SHP77 (cell line): ENCODE measurements at regions not wholly inside any gene's neighbourhood (a gene's known extent, or its start where the extent isn't known, plus 50 kb on each side); places are given as distances from the start of the nearest gene placed in this dataset.

ENCODE experiments used
- DNase-seq, 2 experiments: peaks; one replicate each; lab custom pipeline; 2025; lab: John Stamatoyannopoulos, UW

DNA sequence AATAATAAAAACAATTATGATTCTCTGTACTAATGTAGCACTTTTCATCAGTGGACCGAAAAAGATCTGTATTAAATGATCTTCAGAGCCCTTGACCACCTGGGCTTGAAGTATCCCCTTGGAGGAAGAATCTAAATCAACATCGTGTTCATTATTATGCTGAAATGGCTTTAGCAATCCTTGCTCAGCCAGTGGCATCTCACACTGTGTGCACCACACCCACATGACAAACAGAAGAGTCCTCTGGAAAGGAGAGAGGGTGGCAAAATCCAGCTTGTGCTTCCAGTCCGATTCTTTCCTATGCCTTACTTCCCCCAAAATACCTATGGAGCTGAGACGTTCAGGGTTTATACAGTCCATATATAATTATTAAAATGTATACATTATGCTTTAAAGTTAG is 318.5 kb upstream of the RUNX1 start:
- DNase-seq: peak in 1 of 2 experiments; percentile 8

DNA sequence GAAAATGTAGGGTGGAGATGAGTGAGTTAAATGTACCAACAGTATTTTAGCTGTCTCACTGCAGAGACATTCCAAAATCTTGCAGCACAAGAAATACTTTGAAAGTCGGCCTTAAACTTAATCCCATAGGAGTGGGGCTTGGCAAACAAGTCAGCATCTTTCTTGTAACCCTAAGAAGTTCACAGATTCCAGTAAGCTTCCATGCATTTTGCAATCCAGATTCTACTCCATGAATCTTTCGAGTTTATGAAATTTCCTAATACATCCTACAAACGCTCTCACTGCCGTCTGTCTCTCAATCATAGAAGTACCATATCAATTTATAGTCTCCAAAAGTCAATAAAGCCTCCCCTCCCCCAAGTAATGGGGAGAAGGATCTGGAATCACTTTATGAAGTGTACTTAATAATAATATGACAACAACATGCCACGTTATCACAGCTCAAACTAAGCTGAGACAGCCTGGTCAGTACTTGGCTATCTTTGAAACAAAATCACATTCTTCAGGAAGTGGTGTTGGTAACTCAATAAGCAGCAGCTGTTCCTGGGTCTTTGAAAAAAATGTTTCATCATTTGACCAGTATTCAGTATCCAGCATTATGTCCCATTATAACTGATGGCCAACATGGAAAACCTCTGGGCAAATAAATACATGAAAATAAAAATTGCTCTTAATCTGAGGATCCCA is 317.4 kb upstream of the RUNX1 start:
- no peak for DNase-seq

DNA sequence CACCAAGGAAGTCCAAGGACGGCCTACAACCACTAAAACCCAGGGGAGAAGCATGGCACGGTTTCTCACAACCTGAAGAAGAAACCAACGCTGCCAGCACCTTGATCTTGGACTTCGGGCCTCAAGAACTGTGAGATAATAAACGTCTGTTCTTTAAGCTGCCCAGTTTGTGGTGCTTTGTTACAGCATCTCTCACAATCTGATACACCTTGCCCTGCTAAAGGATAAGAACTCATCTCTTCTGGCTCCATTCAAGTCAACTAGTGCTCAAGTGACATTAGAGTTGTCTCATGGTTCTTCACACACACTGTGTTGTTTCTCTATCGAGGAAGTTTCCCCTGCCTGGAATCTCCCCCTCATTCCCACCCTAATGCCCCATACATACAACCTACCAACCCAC is 314.4 kb upstream of the RUNX1 start:
- no peak for DNase-seq

DNA sequence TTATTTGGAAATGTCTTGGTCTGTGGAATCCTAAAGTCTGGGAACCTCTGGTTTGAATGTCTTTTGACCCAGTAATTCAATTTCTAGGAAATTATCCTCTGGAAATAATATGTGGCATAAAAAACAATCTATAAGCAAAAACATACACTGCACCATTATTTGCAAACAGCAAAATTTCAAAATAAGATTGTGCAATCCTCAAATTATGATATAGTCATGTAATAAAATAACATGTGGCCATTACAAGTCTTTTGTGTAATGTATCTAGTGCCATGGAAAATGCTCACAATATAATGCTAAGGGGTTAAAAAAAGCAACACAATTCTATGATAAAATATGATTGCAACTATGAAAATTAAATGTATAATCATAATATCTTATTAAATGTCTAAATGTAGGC is 312.9 kb upstream of the RUNX1 start:
- no peak for DNase-seq

DNA sequence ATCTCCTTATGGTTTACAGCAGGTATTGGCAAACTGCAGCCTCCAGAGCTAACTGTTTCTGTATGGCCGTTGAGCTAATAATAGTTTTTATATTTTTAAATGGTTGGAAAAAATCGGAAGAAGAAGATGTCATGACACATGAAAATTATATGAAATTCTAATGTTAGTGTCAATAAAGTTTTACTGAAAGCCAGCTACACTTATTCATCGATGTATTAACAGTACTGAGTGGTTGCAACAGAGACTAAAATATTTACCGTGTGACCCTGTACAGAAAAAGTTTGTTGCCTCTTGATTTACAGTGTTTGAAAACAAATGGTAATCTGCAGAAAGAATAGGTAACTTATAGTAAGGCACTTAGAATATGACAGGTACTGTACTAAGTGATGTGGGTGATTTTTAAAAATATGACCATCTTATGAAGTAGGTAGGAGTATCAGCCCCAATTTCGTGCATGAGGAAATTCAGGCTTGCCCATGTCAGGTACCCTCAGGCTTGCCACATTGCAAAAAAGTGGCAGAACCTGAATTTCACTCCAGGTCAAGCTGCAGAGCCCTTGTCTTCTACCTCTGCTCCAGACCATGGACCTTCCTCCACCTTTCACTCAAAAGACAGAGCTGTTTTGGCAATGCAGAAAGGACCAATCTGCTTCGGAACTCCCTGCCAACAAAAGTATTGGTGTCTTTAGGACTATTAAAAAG is 311.9 kb upstream of the RUNX1 start:
- no peak for DNase-seq

DNA sequence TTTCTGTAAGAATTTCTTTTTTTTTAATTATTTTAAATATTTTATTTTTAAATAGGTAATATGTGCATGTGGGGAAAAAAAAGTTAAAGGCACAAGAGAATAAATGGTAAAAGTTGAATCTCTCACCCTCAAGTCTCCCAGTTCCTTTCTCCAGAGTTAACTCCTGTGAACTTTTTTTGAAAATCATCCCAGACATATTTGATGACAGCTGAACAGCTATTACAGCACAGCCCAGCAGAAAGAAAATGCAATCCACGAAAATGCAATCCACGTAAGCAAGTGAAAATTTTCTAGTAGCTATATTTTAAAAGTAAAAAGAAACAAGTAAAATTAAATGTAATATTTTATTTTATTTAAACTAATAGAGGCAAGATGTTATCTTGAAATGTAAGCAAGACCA is 310.0 kb upstream of the RUNX1 start:
- no peak for DNase-seq

DNA sequence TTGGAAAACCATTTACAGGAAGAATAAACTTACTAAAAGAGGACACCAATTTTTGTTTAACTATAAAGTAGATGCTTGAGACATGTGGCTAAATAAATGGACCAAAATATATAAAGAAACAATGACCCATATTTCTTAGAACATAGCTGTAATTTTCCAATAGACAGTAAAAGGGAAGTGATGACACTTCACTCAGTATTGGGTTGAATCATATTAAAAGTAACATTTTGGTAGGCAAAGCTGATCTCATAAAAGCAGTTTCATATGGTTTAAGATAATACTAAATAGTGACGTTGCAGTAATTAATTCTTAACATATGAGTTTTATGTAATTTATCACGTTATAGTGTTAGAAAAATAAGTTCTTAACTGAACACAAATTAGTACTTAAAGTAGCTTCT is 308.9 kb upstream of the RUNX1 start:
- no peak for DNase-seq

DNA sequence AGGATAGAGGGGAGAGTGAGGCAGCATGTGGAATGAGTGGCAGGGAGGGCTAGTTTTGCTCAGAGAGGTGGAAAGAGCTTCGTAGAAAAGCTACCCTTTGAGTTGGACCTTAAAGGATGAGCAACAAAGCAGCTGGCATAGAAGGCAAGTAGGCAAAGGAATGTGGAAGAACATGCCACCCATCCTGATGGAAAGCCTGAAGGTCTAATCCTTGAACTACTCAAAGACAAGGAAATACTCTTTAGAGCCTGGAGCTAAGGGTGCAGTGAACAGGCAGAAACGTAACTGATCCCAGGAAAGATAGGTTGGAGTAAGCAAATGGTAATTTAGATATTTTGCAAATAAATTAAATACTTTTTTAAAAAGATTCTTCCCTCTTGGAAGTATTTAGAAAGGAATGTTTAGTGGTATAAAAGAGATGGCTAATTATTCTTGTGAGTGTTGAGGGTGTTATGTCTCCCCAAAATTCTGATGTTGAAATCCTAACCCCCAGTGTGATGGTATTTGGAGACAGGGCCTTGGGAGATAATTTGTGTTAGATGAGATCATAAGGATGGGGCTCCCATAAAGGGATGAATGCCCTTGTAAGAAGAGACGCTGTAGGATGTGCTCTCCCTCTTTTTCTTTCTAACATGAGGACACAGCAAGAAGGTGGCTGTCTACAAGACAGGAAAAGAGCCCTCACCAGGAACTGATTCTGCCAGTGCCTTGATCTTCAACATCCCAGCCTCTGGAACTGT is 308.1 kb upstream of the RUNX1 start:
- no peak for DNase-seq

DNA sequence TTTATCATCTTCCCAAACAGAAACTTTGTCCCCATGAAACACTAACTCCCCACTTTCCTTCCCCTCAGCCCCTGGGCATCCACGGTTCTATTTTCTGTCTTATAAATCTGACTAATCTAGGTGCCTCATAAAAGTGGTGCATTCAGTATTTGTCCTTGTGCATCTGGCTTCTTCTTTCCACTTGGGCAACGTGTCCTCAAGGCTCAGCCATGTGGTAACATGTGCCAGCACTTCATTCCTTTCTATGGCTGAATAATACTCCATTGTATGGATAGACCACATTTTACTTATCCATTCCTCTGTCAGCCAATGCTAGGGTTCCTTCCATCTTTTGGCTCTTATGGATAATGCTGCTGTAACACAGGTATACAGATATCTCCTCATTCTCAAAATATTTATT is 305.0 kb upstream of the RUNX1 start:
- DNase-seq: no peak

DNA sequence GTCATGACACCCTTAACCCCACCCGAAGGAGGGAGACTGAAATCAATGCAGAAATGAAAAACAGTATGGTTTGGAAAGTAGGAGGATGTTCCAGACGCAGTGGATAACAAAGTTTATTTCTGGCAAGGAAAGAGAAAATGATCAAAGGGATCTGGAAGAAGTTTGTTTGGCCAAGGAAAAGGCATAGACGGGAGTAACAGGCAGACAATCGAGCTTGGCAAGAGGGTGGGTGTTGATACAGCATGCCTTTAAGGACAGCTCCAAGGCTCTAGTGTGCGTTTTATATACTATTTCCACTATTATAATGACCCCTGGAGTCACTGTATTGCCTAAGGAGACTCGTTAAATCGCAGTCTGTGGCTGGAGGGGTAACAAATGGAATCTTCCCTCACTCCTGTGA is 303.7 kb upstream of the RUNX1 start:
- DNase-seq: no peak

DNA sequence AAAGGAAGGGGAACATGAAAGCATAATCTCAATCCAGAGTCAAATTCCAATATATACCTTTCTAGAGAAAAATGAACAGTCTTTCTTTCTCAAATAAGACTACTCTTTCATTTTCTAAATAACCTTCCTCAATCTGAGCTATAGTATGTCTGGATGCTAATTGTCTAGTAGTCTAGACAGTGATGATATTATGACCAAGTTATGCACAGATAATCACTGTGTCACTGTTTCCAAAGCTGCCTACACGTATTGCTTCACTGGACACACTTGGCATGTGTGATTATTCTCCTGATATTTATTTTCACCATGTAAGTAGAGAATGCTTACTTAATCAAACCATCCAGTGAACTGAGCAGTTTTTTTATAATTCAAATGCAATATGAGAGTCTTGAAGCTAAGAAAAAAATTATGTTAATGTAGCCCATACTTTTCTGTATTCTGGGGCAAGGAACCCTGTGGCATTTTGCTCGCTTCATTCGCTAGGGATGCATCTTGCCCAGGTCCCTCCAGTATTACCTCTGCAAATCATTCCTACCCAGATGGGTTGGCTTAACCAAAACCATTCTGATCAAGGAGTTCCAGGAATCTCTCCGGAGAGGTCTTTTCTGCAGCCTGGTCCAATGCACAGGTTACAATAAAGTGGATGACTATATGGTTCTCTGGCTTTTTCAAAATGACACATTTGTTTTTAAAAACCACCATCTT is 303.1 kb upstream of the RUNX1 start:
- no peak for DNase-seq

DNA sequence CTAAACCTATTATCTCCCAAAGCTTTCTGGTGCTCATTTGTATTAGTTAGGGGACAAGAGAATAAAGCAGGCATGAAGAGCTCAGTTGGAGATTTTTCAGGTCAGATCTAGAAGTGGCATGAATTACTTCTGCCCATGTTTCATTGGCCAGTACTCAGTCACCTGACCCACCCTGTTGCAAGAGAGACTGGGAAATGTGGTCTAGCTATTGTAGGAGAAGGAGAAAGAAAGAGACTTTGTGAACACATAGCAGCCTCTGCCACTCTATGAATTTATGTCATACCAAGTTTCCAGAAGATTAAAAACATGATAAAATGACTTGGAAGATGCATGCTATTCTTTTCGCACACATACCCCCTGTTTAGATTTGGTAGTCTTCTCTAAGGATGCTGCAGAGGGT is 302.3 kb upstream of the RUNX1 start:
- DNase-seq: no peak

DNA sequence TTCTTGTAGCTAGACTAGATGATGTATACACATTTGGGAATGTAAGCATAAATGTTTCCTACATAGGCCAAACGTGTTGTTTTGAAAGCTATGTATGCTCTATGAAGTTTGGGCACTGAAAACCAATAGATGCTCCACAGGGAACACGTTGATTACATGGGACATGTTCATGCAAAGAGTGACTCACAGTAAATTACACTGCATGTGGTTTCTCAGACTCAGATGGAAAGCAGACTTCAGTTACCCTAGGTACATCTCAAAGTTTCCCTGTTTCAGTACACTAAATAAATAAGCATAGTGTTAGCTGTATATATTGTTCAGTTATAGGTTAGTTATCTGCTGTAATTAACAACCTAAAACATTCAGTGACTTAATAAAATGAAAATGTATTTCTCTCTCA is 301.9 kb upstream of the RUNX1 start:
- DNase-seq: no peak

DNA sequence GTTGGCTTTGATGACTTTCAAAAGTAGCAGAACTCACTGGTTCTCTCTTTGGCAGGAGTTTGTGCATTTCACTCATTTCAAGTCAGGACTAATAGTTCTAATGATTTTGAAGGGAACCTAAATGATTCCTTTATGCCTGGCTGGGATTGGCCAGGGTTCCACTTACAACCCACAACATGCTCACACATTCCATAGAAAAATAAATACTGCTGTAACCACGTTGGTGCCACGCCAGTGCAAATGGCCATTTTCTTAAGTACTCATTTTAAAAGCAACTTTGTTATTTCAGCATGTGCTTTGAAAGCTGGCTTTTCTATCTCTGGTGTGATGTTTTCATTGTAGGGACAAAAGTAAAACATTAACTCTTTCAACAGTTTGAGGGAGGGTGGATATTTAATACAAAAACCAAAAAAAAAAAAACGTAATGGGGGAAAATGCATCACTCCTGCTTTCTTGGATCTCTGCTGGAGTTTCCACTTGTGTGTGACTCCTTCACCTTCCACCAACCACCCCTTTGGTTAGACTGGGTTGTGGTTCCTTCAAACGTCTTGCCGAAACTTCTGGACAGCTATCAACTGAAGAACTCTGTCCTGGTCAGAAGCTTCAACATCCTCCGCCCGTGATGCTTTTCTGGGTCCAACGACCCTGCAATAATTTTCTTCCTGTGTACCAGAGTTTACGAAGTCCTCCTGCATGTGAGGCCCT is 300.4 kb upstream of the RUNX1 start:
- no peak for DNase-seq

DNA sequence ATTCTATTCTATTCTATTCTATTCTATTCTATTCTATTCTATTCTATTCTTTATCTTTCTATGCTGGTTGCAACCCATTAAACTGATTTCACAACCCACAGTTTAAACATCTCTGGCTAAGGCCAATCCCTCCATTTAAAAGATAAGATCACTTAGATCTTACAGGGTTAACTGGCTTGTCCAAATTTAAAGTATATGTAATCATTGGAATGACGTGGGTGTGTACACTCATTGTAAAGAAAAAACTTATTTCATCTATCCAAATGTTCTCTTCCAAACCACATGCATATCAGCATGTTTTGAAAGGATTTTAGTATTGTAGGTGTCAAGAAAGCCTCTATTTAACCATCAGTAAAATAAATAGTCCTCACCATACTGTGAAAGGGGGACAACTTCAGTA is 299.6 kb upstream of the RUNX1 start:
- no peak for DNase-seq

DNA sequence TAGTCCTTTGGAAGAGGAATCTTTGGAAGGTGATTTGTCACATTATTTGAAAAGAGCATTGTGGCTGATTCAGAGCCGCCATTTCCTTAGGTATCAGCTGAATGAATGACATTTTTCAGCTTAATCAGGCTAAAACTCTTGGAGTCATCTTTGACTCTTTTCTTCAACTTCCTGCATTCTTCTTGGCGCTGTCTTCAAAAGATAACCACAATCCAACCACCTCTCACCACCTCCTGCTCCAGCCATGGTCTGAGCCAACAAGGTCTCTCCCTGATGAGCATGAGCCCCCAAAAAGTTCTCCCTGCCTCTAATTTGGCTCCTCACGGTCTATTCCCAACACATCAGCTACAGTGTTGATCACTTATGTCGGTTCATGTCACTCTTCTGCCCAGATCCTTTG is 297.6 kb upstream of the RUNX1 start:
- no peak for DNase-seq

DNA sequence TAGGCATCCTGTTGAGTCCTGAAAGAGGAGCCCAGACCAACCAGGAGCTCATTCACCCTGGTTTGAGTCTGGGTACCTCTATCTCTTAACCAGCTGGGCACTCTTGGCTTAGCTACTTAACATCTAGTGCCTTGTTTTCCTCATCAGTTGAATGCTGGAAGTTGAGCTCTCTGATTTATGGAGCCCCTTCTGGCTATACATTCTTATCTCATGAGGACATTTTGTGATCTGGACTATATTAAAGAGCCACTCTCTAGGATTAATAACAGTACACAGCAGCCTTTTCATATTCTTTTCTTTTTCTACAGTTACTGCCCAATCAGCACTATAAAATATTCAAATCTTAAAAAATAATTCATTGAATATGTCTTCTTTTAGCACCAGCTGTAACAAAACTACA is 296.9 kb upstream of the RUNX1 start:
- DNase-seq: no peak

DNA sequence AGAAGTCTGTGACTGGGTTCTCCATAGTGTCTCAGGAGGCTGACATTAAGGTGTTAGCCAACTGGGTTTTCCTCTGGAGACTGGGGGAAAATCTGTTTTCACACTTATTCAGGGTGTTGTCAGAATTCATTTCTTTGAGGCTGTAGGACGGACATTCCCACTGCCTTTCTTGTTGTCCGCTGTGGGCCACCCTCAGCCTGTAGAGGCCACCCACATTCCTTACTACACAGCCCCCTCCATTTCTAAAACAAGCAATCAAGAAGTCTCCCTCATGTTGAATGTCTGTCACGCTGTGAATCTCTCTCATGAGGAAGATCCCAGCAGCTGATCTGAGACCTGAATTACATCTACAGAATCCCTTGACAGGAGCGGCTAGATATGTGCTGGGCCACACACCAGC is 295.5 kb upstream of the RUNX1 start:
- DNase-seq: no peak

DNA sequence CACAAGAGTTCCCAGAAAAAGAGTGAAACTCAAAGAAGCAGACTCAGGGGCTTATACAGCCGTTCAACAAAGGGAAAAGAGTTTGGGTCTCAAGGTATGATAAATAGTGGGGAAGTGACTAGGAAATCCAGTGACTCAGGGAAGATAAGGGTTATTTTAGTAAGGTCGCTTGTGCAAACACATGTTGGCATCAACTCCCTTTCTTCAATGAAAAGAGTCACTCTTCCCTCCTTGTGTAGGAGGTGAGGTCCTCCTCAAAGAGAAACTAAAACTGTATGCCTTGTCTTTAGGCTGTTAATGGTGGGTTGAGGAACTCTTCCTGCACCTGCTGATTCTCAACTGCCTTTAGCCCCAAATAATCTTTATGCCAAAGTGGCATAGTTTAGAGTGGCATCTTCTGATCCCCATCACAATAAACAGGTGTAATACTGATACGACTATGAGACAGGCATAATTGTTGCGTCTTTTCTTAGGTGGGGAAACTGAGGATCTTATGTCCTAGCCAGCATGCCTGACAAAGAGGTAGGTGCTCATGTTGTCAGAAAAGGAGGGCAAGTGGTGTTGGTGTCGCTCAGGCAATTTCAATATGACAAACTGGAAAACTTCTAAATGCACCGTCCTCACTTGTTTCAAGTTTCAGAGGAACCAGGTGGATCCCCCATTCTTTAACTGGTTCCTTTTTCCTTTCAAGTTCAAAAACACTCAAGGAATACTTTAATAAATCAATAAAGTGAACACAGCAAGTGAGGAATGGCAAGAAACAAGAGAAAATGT is 294.1 kb upstream of the RUNX1 start:
- no peak for DNase-seq

DNA sequence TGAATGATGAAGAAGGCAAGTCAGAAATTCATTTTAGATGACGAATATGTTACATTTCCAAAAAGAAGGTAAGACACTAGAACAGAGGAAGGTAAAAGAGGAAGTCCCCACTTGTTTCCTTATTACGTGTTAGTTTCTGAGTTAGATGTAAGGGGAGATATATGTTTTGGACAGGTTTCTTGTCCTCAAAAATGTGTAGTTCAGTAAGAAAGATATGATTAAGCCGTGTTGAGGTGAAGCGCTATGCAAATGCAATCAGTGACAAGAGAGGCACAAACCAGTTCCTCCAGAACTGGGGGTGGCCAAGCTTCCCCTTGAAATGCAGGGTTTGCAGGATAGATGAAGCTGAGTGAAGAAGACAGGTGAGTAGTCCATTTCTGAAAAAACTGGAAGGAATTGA is 293.3 kb upstream of the RUNX1 start:
- DNase-seq: no peak

DNA sequence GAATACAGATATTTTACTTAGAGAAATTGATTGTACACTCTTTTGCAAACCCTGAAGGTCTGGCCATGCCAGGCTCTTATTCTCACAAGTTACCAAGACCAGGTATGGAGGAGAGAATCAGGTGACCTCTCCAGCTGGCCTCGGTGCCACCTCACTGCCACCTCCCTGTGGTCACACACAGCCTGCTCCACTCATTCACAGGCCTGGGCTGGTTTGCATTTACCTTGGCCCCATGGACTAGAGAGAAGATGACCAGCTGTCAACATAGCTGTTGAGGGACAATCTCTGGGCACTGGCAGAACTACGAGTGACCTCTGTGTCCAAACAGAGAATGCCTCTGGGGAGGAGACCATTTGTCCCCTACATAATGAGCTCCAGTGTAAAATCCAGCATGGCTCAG is 291.2 kb upstream of the RUNX1 start:
- DNase-seq: no peak
